PFSK-1 (cell line): ENCODE measurements at regions not wholly inside any gene's neighbourhood (a gene's known extent, or its start where the extent isn't known, plus 50 kb on each side); places are given as distances from the start of the nearest gene placed in this dataset.

Source experiments
- POLR2AphosphoS5 ChIP-seq: IDR thresholded peaks from 2 replicates; pipeline ENCODE4 v1.6.1; 2012; ENCODE audit warnings: low read depth, mild to moderate bottlenecking, control low read depth, low read length, moderate library complexity
- TF ChIP-seq, protein P1 (sequence below), 2 experiments: IDR thresholded peaks; 2 replicates each; pipeline versions ENCODE4 v1.6.1 to v1.8.0; 2011 to 2012; ENCODE audit warnings: low read depth in 2 of 2, low read length in 2 of 2, control low read depth in 1 of 2, inconsistent platforms in 1 of 2, mild to moderate bottlenecking in 1 of 2, moderate library complexity in 1 of 2; ENCODE audit not compliant: insufficient read depth in 1 of 2

DNA sequence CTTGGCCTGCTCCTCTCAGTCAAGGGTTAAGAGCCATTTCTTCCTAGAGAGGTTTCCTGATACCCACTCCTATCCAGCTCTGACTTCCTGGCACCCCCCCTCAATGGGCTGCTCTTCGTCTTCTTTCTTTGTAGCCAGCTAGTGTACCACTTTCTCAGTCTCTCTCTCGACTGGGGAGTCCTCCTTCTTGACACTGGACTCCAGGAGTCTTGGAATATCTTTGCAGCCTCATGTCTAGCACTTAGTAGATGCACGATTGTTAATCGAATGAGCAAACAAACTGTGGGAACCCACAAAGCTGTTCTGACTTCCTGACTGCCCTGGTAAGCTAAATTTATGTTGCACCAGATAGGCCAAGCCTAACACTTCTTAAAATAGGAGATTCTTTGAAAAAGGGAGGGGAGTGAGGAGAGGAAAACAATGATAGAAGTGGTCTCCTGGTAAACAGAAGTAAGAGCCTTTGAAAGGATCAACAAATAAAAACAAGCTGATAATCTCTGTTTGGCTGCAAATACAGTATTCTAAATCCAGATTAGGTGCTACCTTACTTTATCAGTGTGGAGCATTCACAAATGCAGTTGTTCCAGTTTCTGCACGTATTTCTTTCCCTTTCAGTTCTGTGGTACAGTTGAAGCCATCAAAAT is 160.1 kb upstream of the CITED2 start:
- TF ChIP-seq, protein P1, sequence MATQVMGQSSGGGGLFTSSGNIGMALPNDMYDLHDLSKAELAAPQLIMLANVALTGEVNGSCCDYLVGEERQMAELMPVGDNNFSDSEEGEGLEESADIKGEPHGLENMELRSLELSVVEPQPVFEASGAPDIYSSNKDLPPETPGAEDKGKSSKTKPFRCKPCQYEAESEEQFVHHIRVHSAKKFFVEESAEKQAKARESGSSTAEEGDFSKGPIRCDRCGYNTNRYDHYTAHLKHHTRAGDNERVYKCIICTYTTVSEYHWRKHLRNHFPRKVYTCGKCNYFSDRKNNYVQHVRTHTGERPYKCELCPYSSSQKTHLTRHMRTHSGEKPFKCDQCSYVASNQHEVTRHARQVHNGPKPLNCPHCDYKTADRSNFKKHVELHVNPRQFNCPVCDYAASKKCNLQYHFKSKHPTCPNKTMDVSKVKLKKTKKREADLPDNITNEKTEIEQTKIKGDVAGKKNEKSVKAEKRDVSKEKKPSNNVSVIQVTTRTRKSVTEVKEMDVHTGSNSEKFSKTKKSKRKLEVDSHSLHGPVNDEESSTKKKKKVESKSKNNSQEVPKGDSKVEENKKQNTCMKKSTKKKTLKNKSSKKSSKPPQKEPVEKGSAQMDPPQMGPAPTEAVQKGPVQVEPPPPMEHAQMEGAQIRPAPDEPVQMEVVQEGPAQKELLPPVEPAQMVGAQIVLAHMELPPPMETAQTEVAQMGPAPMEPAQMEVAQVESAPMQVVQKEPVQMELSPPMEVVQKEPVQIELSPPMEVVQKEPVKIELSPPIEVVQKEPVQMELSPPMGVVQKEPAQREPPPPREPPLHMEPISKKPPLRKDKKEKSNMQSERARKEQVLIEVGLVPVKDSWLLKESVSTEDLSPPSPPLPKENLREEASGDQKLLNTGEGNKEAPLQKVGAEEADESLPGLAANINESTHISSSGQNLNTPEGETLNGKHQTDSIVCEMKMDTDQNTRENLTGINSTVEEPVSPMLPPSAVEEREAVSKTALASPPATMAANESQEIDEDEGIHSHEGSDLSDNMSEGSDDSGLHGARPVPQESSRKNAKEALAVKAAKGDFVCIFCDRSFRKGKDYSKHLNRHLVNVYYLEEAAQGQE (IDR thresholded peaks at IDR 0.05; ENCODE audit: insufficient read depth in 1 of 2, low read depth in 2 of 2, low read length in 2 of 2), result no peak
- no peak for TF ChIP-seq POLR2AphosphoS5
